Activated T-helper 2 cell treated with anti-CD3 and anti-CD28 coated beads, Interferon-gamma antibody, Interleukin-2, Interleukin-4, amounts not matched to agents 10 μg/mL and 5 μg/mL and 100 μg/mL, durations not matched to agents 14 hours and 24 hours and 36 hours (primary cell): ENCODE measurements at regions not wholly inside any gene's neighbourhood (a gene's known extent, or its start where the extent isn't known, plus 50 kb on each side); places are given as distances from the start of the nearest gene placed in this dataset.
"Not testable (repeated sequence)": the region's sequence is repeated elsewhere in the genome, so short reads cannot be mapped to it uniquely, and the experiment has no call there.

Experiments
- DNase-seq: peaks from one replicate; pipeline ENCODE4 v3.0.0; 2021; ENCODE audit warnings: low spot score
- H3K27ac Mint-ChIP-seq: one replicate; pipeline ENCODE4 v1.8.0; 2021; ENCODE audit warnings: mixed read lengths
- H3K27me3 Mint-ChIP-seq: one replicate; pipeline ENCODE4 v1.8.0; 2021; ENCODE audit warnings: low read depth, mixed read lengths
- H3K36me3 Mint-ChIP-seq: one replicate; pipeline ENCODE4 v1.8.0; 2021; ENCODE audit warnings: low read depth, mixed read lengths
- H3K4me1 Mint-ChIP-seq: one replicate; pipeline ENCODE4 v1.8.0; 2021; ENCODE audit warnings: low read depth, mixed read lengths
- H3K4me3 Mint-ChIP-seq: one replicate; pipeline ENCODE4 v1.8.0; 2021; ENCODE audit warnings: low read depth, mild to moderate bottlenecking, moderate library complexity, mixed read lengths
- H3K9me3 Mint-ChIP-seq: one replicate; pipeline ENCODE4 v1.8.0; 2021; ENCODE audit warnings: mixed read lengths
- intact Hi-C: fragments of 100-400 bp; cut with micrococcal nuclease; formaldehyde crosslinking; loops from one replicate; pipeline ENCODE4 v1.15.1; 2023

DNA sequence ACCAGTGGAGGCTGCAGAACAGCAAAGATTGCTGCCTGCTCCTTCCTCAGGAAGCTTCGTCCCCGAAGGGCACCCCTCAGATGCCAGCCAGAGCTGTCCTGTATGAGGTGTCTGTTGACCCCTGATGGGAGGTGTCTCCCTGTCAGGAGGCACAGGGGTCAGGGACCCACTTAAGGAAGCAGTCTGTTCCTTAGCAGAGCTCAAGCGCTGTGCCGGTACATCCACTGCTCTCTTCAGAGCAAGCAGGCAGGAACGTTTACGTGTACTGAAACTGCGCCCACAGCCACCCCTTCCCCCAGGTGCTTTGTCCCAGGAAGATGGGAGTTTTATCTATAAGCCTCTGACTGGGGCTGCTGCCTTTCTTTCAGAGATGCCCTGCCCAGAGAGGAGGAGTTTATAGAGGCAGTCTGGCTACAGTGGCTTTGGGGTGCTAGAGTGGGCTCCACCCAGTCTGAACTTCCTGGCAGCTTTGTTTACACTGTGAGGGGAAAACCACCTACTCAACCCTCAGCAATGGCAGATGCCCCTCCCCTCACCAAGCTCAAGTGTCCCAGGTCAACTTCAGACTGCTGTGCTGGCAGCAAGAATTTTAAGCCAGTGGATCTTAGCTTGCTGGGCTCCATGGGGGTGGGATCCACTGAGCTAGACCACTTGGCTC is 275.8 kb upstream of the PROX1 start:
- H3K36me3 Mint-ChIP-seq, DNase-seq, H3K27ac Mint-ChIP-seq, intact Hi-C loops, H3K27me3 Mint-ChIP-seq, H3K4me1 Mint-ChIP-seq, H3K4me3 Mint-ChIP-seq: not testable (repeated sequence)
- peaks cover 10% of the 10 kb centered on the region for H3K9me3 Mint-ChIP-seq

DNA sequence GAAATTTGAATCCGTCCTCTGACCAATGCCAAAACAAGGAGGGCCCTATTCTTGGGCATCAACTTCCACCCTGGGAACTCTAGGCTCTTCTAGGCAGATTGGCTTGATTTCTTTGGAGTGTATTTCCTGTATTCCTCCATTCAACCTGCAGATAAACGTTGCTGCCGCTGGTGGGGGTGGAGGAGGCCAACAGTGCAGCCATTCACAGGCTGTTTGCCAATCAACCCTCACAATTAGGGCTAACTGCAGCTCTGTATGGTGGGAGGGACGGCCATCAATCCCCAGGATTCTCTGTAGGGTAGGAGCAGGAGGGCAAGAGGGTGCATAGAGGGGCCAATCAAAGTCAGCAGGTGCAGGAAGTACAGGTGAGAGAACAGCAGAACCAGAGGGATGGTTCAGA is 273.1 kb upstream of the PROX1 start:
- no peak for DNase-seq
- Mint-ChIP-seq H3K4me3 (no peak overlapping the region), H3K27me3 (no peaks in the 10 kb centered on the region), H3K27ac (no peak overlapping the region), H3K9me3 (peaks cover 16% of the 10 kb centered on the region), H3K36me3 (no peaks in the 10 kb centered on the region), H3K4me1 (no peaks in the 10 kb centered on the region)
- intact Hi-C loops: no loop called here

DNA sequence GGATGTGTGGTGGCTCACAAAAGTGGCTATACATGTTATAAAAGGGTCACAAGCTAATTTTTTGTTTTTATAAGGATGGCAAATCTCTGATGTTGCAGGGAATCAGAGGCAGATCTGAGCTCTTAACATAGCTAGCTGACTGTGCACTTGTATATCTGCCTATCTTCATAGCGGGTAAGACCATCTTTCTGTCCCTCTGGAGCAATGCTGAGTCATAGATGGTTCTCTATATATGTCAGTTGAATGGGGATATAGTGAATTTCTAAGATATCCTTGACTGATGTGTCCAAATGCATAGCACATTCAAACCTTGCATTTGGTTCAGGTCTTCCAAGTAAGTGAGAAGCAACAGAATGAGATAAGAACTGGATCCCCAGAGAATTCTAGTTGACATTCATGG is 272.6 kb upstream of the PROX1 start:
- H3K4me1 Mint-ChIP-seq: no peaks in the 10 kb centered on the region
- no peak overlapping the region for H3K4me3 Mint-ChIP-seq
- intact Hi-C loops: no loop called here
- H3K9me3 Mint-ChIP-seq: peaks cover 14% of the 10 kb centered on the region
- H3K27ac Mint-ChIP-seq: no peak overlapping the region
- DNase-seq: no peak
- no peaks in the 10 kb centered on the region for H3K36me3 Mint-ChIP-seq
- no peaks in the 10 kb centered on the region for H3K27me3 Mint-ChIP-seq

DNA sequence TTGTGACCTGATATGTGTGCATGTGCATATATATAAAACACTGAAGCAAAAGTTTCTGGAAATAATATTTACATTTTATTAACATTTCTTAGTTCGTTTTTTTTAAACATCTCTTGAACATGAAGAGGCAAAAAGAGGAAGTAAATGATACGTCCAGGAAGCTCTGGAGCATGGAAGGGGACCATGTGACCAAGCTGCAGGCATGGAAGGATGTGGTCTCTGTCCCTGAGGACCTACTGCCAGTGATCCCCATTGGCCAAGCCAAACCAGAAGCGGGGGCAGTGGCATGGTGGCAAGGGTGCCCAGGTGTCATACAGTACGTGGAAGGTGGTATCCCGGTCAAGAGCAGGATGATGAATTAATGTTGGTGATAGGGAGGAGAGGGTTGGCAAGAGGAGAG is 268.3 kb upstream of the PROX1 start:
- intact Hi-C loops: no loop called here
- Mint-ChIP-seq H3K36me3 (no peaks in the 10 kb centered on the region), H3K4me1 (no peaks in the 10 kb centered on the region), H3K4me3 (no peak overlapping the region), H3K27ac (no peak overlapping the region), H3K27me3 (no peaks in the 10 kb centered on the region), H3K9me3 (peaks cover 6% of the 10 kb centered on the region)
- no peak for DNase-seq

DNA sequence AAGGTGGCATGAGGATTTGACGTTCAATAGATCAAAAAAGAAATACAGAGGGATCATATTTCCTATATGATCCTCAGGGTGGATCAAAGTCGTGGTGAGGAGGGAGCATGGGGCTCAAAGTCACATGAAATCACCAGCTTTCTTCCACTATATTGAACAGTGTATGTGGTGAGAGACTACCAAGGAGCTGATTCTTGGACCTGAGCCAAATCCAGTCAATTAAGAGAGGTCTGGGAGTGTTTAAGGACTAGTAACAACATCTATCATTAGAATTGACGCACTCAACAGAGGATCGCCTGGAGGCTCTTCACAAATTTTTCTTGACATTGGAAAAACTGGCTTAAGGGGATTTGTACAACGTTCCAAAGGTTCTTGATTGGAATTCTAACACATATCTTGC is 267.7 kb upstream of the PROX1 start:
- H3K36me3 Mint-ChIP-seq: no peaks in the 10 kb centered on the region
- no peak overlapping the region for H3K4me3 Mint-ChIP-seq
- H3K27ac Mint-ChIP-seq: no peak overlapping the region
- peaks cover 6% of the 10 kb centered on the region for H3K9me3 Mint-ChIP-seq
- no peaks in the 10 kb centered on the region for H3K4me1 Mint-ChIP-seq
- intact Hi-C loops: no loop called here
- no peaks in the 10 kb centered on the region for H3K27me3 Mint-ChIP-seq
- DNase-seq: no peak

DNA sequence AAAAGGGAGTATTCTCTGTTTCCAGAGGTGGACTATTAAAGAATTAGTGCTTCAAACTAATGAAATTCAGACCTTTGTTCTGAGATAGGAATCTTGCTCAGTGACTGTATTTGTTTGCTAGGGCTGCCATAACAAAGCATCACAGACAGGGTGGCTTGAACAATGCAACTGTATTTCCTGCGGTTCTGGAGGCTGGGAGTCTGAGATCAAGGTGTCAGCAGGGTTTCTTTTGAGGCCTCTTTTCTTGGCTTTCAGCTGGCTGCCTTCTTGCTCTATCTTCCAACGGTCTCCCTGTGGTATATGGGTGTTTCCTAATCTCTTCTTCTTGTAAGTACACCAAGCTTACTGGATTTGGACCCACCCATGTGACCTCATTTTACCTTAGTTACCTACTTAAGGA is 264.6 kb upstream of the PROX1 start:
- no peak overlapping the region for H3K27ac Mint-ChIP-seq
- no peak overlapping the region for H3K4me3 Mint-ChIP-seq
- intact Hi-C loops: no loop called here
- H3K27me3 Mint-ChIP-seq: no peaks in the 10 kb centered on the region
- no peaks in the 10 kb centered on the region for H3K9me3 Mint-ChIP-seq
- no peaks in the 10 kb centered on the region for H3K36me3 Mint-ChIP-seq
- H3K4me1 Mint-ChIP-seq: no peaks in the 10 kb centered on the region
- no peak for DNase-seq

DNA sequence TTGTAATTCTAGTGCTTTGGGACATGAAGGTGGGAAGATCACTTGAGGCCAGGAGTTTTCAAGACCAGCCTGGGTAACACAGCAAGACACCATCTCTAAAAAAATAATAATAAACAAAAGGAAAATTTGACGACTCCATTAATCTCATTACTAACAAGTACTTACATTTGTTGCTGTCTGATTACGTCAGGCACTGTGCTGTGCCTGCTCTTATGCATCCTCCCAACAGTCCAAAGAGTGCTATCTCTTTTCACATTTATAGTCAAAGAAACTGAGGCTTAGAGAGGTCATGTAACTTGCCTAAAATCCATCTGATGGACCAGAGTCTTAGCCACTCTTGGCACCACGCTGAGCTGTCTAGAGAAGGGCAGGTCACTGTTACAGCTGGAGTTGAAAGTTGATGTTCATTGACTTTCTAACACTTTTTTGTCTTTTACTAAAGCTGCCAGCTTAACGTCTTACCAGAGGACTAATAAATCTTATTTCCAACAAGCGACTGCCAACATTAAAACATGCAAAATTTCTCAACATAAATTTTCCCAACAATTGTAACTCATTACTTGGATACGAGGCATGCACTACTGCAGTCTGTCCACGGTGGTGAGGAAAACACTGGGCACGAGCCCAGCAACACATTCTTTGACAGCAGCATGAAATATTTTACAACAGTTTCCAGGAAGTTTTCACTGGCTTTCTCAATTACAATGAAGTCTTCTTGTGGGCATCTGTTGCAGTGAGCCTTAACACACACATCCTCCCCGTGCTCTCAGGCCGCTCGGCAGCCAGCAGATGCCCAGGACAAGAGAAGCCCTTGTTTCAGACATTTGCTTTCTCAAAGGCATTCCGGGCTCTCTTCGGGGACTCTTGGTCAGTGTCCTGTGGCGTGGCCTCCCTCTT is 262.9 kb upstream of the PROX1 start:
- Mint-ChIP-seq H3K4me1 (no peaks in the 10 kb centered on the region), H3K27me3 (no peaks in the 10 kb centered on the region), H3K27ac (no peak overlapping the region), H3K36me3 (no peaks in the 10 kb centered on the region), H3K4me3 (no peak overlapping the region), H3K9me3 (no peaks in the 10 kb centered on the region)
- DNase-seq: no peak
- intact Hi-C loops: no loop called here

DNA sequence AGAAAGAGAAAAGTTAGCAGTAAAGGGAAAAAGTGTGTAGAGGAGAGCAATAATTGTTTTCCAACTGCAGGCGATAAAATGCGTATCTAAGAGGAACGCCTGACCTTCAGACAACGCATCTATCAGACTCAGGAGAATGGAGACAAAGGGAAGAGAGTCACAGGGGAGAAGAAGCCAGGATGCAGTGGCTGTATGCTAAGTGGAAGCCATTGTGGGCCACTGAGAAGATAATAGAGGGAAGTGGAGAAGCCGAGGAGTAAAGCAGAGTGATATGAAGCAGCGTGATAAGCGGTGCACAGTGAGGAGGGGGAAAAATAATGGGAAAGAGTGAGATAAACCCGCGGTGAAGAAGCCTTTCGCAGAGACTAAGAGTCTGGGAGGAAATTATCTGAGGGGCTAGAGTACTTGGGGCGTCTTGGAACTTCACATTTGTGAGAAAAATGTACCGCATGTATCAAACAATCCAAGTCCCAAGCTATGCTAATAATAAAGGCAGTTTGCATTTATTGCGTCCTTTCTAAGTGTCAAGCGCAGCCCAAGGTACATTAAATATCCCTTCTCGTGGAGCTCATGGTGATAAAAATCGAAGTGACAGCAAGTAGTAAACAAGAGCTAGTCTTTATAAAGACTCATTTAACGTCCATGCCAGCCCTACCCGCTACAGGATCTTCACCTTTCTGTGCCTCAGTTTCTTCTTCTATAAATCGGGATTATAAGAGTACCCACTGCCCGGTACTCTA is 259.8 kb upstream of the PROX1 start:
- Mint-ChIP-seq H3K4me1 (no peaks in the 10 kb centered on the region), H3K36me3 (no peaks in the 10 kb centered on the region), H3K9me3 (no peaks in the 10 kb centered on the region), H3K27ac (no peak overlapping the region), H3K27me3 (no peaks in the 10 kb centered on the region), H3K4me3 (no peak overlapping the region)
- intact Hi-C loops: no loop called here
- DNase-seq: no peak

DNA sequence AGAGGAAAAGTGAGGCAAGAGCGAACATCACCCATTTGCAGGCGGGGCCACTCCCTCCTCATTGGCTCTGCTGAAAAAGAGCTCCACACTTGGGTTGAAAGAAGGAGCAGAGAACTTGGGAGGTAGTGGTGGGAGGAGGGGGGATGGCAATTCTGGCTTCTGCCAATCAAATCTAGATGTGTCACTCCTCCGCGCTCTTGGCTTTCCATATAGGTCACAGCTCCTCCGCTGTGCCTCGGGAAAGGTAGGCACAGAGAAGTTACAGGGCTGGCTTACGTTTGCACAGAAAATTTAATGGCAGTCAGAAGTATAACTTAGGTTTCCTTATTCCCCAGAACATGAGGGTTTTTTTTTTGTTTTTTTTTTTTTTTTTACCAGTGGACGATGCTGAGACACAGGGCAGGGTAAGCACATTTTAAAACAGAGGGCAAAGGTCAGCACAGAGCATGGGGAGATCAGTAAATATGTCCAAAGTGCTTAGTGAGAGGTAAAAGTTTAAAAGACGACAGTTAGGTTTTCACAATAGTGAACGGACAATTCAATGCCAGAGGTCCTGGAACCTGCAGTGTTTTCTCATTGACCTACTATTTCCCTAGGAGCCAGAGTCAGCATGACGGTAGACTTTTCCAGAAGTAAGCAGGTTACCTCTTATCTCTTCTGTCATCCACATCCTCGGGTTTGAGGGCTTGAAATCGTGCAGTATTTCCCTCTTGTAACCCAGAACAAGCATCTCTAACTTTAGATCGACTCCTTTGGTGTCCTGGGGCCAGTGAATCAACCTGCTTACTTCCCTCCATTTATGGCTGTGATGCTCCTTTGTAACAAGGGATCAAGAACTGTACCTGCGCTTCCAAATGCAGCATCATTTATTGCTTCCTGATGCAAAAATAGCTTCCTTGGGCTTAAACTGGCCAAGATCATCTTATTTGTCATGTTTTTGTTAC is 258.9 kb upstream of the PROX1 start:
- Mint-ChIP-seq H3K36me3 (no peaks in the 10 kb centered on the region), H3K27ac (no peak overlapping the region), H3K27me3 (no peaks in the 10 kb centered on the region), H3K9me3 (no peaks in the 10 kb centered on the region), H3K4me1 (no peaks in the 10 kb centered on the region), H3K4me3 (no peak overlapping the region)
- DNase-seq: no peak
- intact Hi-C loops: no loop called here

DNA sequence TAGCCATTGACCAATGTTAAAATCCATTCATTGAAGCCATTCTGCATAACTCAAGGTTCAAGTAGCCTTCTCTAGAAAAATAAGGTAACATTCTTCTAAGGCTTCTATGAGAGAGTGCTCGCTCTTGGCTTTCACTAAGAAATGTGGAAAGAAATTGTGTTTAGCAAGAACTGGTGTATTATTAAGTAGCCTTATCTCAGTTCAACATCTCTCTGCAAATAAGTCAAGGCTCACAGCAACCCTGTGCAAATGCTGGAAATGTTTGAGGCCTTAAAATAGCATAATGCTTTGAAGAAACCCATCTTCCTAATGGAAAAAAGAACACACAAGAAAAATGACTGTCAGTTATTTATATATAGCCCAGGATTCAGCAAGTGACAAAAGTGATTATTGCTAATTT is 254.1 kb upstream of the PROX1 start:
- Mint-ChIP-seq H3K4me3 (no peak overlapping the region), H3K36me3 (no peaks in the 10 kb centered on the region), H3K27me3 (no peaks in the 10 kb centered on the region), H3K27ac (no peak overlapping the region), H3K4me1 (no peaks in the 10 kb centered on the region), H3K9me3 (no peaks in the 10 kb centered on the region)
- intact Hi-C loops: no loop called here
- no peak for DNase-seq

DNA sequence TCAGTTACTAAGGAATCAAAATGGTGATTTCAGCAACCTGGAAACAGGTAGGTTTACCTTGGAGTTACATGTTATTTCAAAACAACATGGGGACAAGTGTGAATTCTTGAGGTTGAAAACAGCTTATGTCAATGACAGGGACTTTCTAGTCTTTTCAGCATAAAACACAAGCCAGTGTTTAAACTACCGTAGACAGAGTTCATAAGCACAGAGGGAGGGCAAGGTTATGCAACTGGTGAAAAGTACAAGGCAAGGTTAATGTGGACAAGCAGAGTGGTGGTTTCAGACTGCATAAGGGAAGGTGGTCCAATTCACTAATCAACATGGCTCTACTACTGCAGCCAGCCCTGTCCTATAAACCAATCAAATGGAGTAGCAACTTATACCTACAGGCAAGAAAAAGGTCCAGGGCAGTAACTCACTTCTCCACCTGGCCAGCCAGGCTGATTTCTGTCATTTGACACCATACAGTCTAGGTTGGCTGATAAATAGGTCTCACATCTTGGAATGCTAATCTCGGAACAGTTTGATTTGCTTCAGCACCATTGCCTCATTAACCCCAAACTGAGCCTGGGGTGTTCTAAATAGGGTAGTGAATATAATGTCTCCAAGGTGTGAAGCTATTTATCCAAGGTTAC is 250.3 kb upstream of the PROX1 start:
- Mint-ChIP-seq H3K4me3 (no peak overlapping the region), H3K36me3 (no peaks in the 10 kb centered on the region), H3K4me1 (no peaks in the 10 kb centered on the region), H3K9me3 (no peaks in the 10 kb centered on the region), H3K27ac (no peak overlapping the region), H3K27me3 (no peaks in the 10 kb centered on the region)
- intact Hi-C loops: no loop called here
- no peak for DNase-seq

DNA sequence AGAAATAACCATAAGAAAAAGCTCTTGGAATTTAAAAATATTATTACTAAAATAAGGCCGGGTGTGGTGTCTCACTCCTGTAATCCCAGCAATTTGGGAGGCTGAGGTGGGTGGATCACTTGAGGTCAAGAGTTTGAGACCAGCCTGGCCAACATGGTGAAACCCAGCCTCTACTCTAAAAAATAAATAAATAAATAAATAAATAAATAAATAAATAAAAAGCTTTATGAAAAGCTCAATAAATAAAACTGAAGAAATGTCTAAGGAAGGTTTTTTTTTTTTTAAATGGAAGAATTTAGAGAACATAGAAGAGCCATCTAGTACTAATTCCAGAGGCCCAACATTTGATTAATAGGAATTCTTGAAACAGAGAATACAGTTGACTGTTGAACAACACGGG is 249.1 kb upstream of the PROX1 start:
- Mint-ChIP-seq H3K27me3 (no peaks in the 10 kb centered on the region), H3K36me3 (no peaks in the 10 kb centered on the region), H3K4me3 (no peak overlapping the region), H3K9me3 (peaks cover 3% of the 10 kb centered on the region), H3K4me1 (no peaks in the 10 kb centered on the region), H3K27ac (no peak overlapping the region)
- DNase-seq: no peak
- intact Hi-C loops: no loop called here
